DMS114 treated with DMSO at 0.1 percent for 48 hours (cell line): ENCODE measurements at regions not wholly inside any gene's neighbourhood (a gene's known extent, or its start where the extent isn't known, plus 50 kb on each side); places are given as distances from the start of the nearest gene placed in this dataset.

Experiments
- DNase-seq: peaks from one replicate; lab custom pipeline; 2025; ENCODE audit not compliant: unreplicated experiment; lab: John Stamatoyannopoulos, UW

GRCh38 chr1:56056438-56057287 is 522.7 kb downstream of the PLPP3 start:
- DNase-seq: no peak

- DNase-seq: no peak
Observed at GRCh38 chr1:56054959-56055358, 524.4 kb downstream of the PLPP3 start.

GRCh38 chr1:56052041-56052440 is 527.3 kb downstream of the PLPP3 start:
- no peak for DNase-seq

- no peak for DNase-seq
Observed at GRCh38 chr1:56050911-56051310, 528.5 kb downstream of the PLPP3 start.

- no peak for DNase-seq
Observed at GRCh38 chr1:56045477-56045876, 533.9 kb downstream of the PLPP3 start.

- no peak for DNase-seq
Observed at GRCh38 chr1:56045062-56045461, 534.3 kb downstream of the PLPP3 start.

- no peak for DNase-seq
Observed at GRCh38 chr1:56036479-56036878, 542.9 kb downstream of the PLPP3 start.

GRCh38 chr1:56034847-56035481 is 544.4 kb downstream of the PLPP3 start:
- DNase-seq: no peak

- no peak for DNase-seq
Observed at GRCh38 chr1:56034222-56034621, 545.1 kb downstream of the PLPP3 start.

- DNase-seq: no peak
Observed at GRCh38 chr1:56033321-56034037, 545.9 kb downstream of the PLPP3 start.

GRCh38 chr1:56032096-56032676 is 547.2 kb downstream of the PLPP3 start:
- no peak for DNase-seq

GRCh38 chr1:56031001-56031400 is 548.4 kb downstream of the PLPP3 start:
- DNase-seq: no peak

- no peak for DNase-seq
Observed at GRCh38 chr1:56029319-56030003, 549.9 kb downstream of the PLPP3 start.

GRCh38 chr1:56028911-56029310 is 550.5 kb downstream of the PLPP3 start:
- DNase-seq: no peak

GRCh38 chr1:56028244-56028643 is 551.1 kb downstream of the PLPP3 start:
- no peak for DNase-seq

GRCh38 chr1:56025942-56026341 is 553.4 kb downstream of the PLPP3 start:
- no peak for DNase-seq

GRCh38 chr1:56024155-56024554 is 555.2 kb downstream of the PLPP3 start:
- DNase-seq: no peak

GRCh38 chr1:56019922-56020321 is 559.4 kb downstream of the PLPP3 start:
- no peak for DNase-seq

- DNase-seq: no peak
Observed at GRCh38 chr1:56019472-56019871, 559.9 kb downstream of the PLPP3 start.

GRCh38 chr1:56017336-56017735 is 562.0 kb downstream of the PLPP3 start:
- DNase-seq: no peak

GRCh38 chr1:56003846-56004245 is 575.5 kb downstream of the PLPP3 start:
- DNase-seq: no peak
